ENCODE measurements at regions not wholly inside any gene's neighbourhood (a gene's known extent, or its start where the extent isn't known, plus 50 kb on each side); places are given as distances from the start of the nearest gene placed in this dataset.

GRCh38 chr2:60149176-60149575 is 404.3 kb downstream of the BCL11A start:
- no TSS peak for BruUV-seq (replicated peaks)
- ChIA-PET SMC1A (ENCODE audit: uncharacterized antibody, unreplicated experiment) (no interaction called here), RAD21 (ENCODE audit: unreplicated experiment) (no interaction called here), CTCF (no interaction called here), POLR2A (no interaction called here)
- DNase-seq (ENCODE audit: low read depth, low spot score) (no peak), FAIRE-seq (no peak), ATAC-seq (no peak)
- Histone ChIP-seq H3K79me2 (ENCODE audit: control insufficient read depth, insufficient read depth, low read length) (no peaks in the 10 kb centered on the region), H2AFZ (ENCODE audit: control insufficient read depth, low read depth, low read length) (peak overlapping the region; percentile 56), H3K27ac (ENCODE audit: control insufficient read depth, insufficient read depth) (no peak overlapping the region), H3K4me2 (ENCODE audit: control insufficient read depth, insufficient read depth) (peak overlapping the region; percentile 38), H4K20me1 (ENCODE audit: control insufficient read depth, insufficient read depth) (no peaks in the 10 kb centered on the region), H3K4me3 (no peak overlapping the region), H3K9me3 (replicated peaks; ENCODE audit: control insufficient read depth, insufficient read depth, low read length) (peaks cover 4% of the 10 kb centered on the region; the same call in 1 of the 3 replicates), H3K36me3 (ENCODE audit: control insufficient read depth in 2 of 2, insufficient read depth in 2 of 2, low read length in 1 of 2) (no peaks in the 10 kb centered on the region), H3K9ac (ENCODE audit: control insufficient read depth, insufficient read depth, low read length) (no peak overlapping the region), H3K27me3 (replicated peaks in 1 of 2; ENCODE audit: control insufficient read depth in 2 of 2, insufficient read depth in 2 of 2, low read length in 1 of 2) (no peaks in the 10 kb centered on the region), H3K4me1 (ENCODE audit: control insufficient read depth, insufficient read depth, low read length) (peaks cover 9% of the 10 kb centered on the region)
- no peak for TF ChIP-seq NBN (IDR thresholded peaks at IDR 0.05)
- no peak for TF ChIP-seq RAD51 (IDR thresholded peaks at IDR 0.05)
- TF ChIP-seq RAD21 (IDR thresholded peaks at IDR 0.05; ENCODE audit: insufficient read depth, low read depth, low read length): no peak
- TF ChIP-seq ZNF24 (IDR thresholded peaks at IDR 0.05): no peak
- TF ChIP-seq TCF3 (IDR thresholded peaks at IDR 0.05; ENCODE audit: borderline replicate concordance, insufficient read depth, low read depth, low read length): no peak
- TF ChIP-seq PBX3 (IDR thresholded peaks at IDR 0.05; ENCODE audit: insufficient replicate concordance, low read depth, low read length): no peak
- intact Hi-C loops (cut with micrococcal nuclease; ENCODE audit: unreplicated experiment): no loop called here
- 0% methylated on average over 1 of the region's 1 CpG for WGBS (ENCODE audit: insufficient coverage, insufficient replicate concordance, low lambda C conversion rate, missing lambda C conversion rate)
- in situ Hi-C loops (cut with MboI): no loop called here

- CTCF ChIA-PET: no interaction called here
- TF ChIP-seq KLF5 (IDR thresholded peaks at IDR 0.05; ENCODE audit: partially characterized antibody) (no peak), NRF1 (conservative IDR thresholded peaks at IDR 0.05; ENCODE audit: low read depth, low read length) (no peak), RCOR1 (conservative IDR thresholded peaks at IDR 0.05; ENCODE audit: low read depth, low read length) (no peak), EP300 (IDR thresholded peaks at IDR 0.05; ENCODE audit: borderline replicate concordance in 1 of 2, control insufficient read depth in 1 of 2, low read depth in 2 of 2, low read length in 2 of 2) (no peak), BRCA1 (IDR thresholded peaks at IDR 0.05; ENCODE audit: low read depth, low read length) (no peak), SIX5 (IDR thresholded peaks at IDR 0.05; ENCODE audit: low read depth, low read length, severe bottlenecking) (no peak), CTCF (IDR thresholded peaks at IDR 0.05 in 2 of 3, conservative IDR thresholded peaks at IDR 0.05 in 1 of 3; ENCODE audit: control insufficient read depth in 2 of 3, extremely low read depth in 1 of 3, insufficient read depth in 1 of 3, low read depth in 3 of 3, low read length in 3 of 3) (no peak), CREB1 (IDR thresholded peaks at IDR 0.05; ENCODE audit: low read depth) (no peak), GABPA (IDR thresholded peaks at IDR 0.05; ENCODE audit: low read depth) (no peak)
Observed at GRCh38 chr2:60148716-60149115, 404.7 kb downstream of the BCL11A start.

More at GRCh38 chr2:60148716-60149115, 404.7 kb downstream of the BCL11A start:
- Histone ChIP-seq H3K4me1 (ENCODE audit: control insufficient read depth, insufficient read depth, low read length) (peaks cover 9% of the 10 kb centered on the region), H3K4me2 (ENCODE audit: control insufficient read depth, insufficient read depth) (peak overlapping the region; percentile 38; the same call in 1 of the 2 replicates), H2AFZ (ENCODE audit: control insufficient read depth, low read depth, low read length) (peak overlapping the region; percentile 56), H3K4me3 (no peak overlapping the region), H3K27ac (ENCODE audit: control insufficient read depth, insufficient read depth) (no peak overlapping the region), H3K9me3 (replicated peaks; ENCODE audit: control insufficient read depth, insufficient read depth, low read length) (peaks cover 4% of the 10 kb centered on the region; the same call in 1 of the 3 replicates), H3K79me2 (ENCODE audit: control insufficient read depth, insufficient read depth, low read length) (no peaks in the 10 kb centered on the region), H4K20me1 (ENCODE audit: control insufficient read depth, insufficient read depth) (no peaks in the 10 kb centered on the region), H3K9ac (ENCODE audit: control insufficient read depth, insufficient read depth, low read length) (no peak overlapping the region), H3K36me3 (ENCODE audit: control insufficient read depth in 2 of 2, insufficient read depth in 2 of 2, low read length in 1 of 2) (no peaks in the 10 kb centered on the region), H3K27me3 (replicated peaks in 1 of 2; ENCODE audit: control insufficient read depth in 2 of 2, insufficient read depth in 2 of 2, low read length in 1 of 2) (no peaks in the 10 kb centered on the region)
- DNase-seq (ENCODE audit: low read depth, low spot score): no peak
- intact Hi-C loops (cut with micrococcal nuclease; ENCODE audit: unreplicated experiment): no loop called here
- no peak for FAIRE-seq
- POLR2A ChIA-PET: no interaction called here
- no TSS peak for BruUV-seq (replicated peaks)
- ATAC-seq: no peak
- WGBS (ENCODE audit: insufficient coverage, insufficient replicate concordance, low lambda C conversion rate, missing lambda C conversion rate): 17% methylated on average over 4 of the region's 4 CpGs
- in situ Hi-C loops (cut with MboI): no loop called here
- SMC1A ChIA-PET (ENCODE audit: uncharacterized antibody, unreplicated experiment): no interaction called here
- RAD21 ChIA-PET (ENCODE audit: unreplicated experiment): no interaction called here

All from GM12878 (cell line).